Lower lobe of right lung (tissue), 2 donors: ENCODE measurements at regions not wholly inside any gene's neighbourhood (a gene's known extent, or its start where the extent isn't known, plus 50 kb on each side); places are given as distances from the start of the nearest gene placed in this dataset.
"Not testable (repeated sequence)": the region's sequence is repeated elsewhere in the genome, so short reads cannot be mapped to it uniquely, and the experiment has no call there.

ENCODE experiments used
- ATAC-seq, 2 donors: fragments of 200-7000 bp; cut with Tn5 transposase; one replicate each; pipeline ENCODE4 v1.9.1; 2020 to 2022; ENCODE audit warnings: mild to moderate bottlenecking in 2 of 2, moderate library complexity in 2 of 2
- DNase-seq: peaks from one replicate; pipeline ENCODE4 v3.0.0-alpha.2; 2020
- H3K27ac ChIP-seq: fragments of 200-600 bp; one replicate; pipeline ENCODE4 v1.8.0; 2022
- H3K27me3 ChIP-seq: fragments of 200-600 bp; one replicate; pipeline ENCODE4 v1.8.0; 2022; ENCODE audit warnings: low read depth
- H3K36me3 ChIP-seq: fragments of 200-600 bp; one replicate; pipeline ENCODE4 v1.8.0; 2022; ENCODE audit warnings: mild to moderate bottlenecking
- H3K4me1 ChIP-seq: fragments of 200-600 bp; one replicate; pipeline ENCODE4 v1.8.0; 2022
- H3K4me3 ChIP-seq: fragments of 200-600 bp; one replicate; pipeline ENCODE4 v1.8.0; 2022; ENCODE audit warnings: mild to moderate bottlenecking
- H3K9me3 ChIP-seq: fragments of 200-600 bp; one replicate; pipeline ENCODE4 v1.8.0; 2022
- CTCF ChIP-seq: fragments of 200-600 bp; IDR thresholded peaks from one replicate; pipeline ENCODE4 v1.8.0; 2022; ENCODE audit warnings: antibody characterized with exemption, mild to moderate bottlenecking
- intact Hi-C: fragments of 100-400 bp; cut with DNase I; formaldehyde crosslinking; loops from one replicate; pipeline ENCODE4 v1.11.0; 2022
- donor health status: DM: no; HTN: yes; CAD: no; lungs with severe emphysema.

- Histone ChIP-seq H3K27ac (no peak overlapping the region), H3K27me3 (no peaks in the 10 kb centered on the region), H3K4me1 (no peaks in the 10 kb centered on the region), H3K36me3 (no peaks in the 10 kb centered on the region), H3K4me3 (no peak overlapping the region), H3K9me3 (no peaks in the 10 kb centered on the region)
- no peak for TF ChIP-seq CTCF
- intact Hi-C loops: no loop called here
- ATAC-seq: no peak
- no peak for DNase-seq
Measured at GRCh38 chr17:13102477-13102876, 84.7 kb upstream of the ELAC2 start.

- H3K27ac ChIP-seq: no peak overlapping the region
- no peaks in the 10 kb centered on the region for H3K27me3 ChIP-seq
- TF ChIP-seq CTCF: no peak
- no peaks in the 10 kb centered on the region for H3K4me1 ChIP-seq
- no peaks in the 10 kb centered on the region for H3K36me3 ChIP-seq
- DNase-seq (no peak), ATAC-seq (no peak)
- H3K9me3 ChIP-seq: no peaks in the 10 kb centered on the region
- H3K4me3 ChIP-seq: no peak overlapping the region
- intact Hi-C loops: no loop called here
Measured at GRCh38 chr17:13099926-13100325, 82.1 kb upstream of the ELAC2 start.

GRCh38 chr17:13099089-13099735, 81.4 kb upstream of the ELAC2 start:
- Histone ChIP-seq H3K9me3 (no peaks in the 10 kb centered on the region), H3K27ac (no peak overlapping the region), H3K4me3 (no peak overlapping the region), H3K36me3 (no peaks in the 10 kb centered on the region), H3K4me1 (no peaks in the 10 kb centered on the region), H3K27me3 (no peaks in the 10 kb centered on the region)
- no peak for TF ChIP-seq CTCF
- DNase-seq: no peak
- intact Hi-C loops: no loop called here
- no peak for ATAC-seq

GRCh38 chr17:13096291-13096690, 78.5 kb upstream of the ELAC2 start:
- Histone ChIP-seq H3K27ac (no peak overlapping the region), H3K36me3 (no peaks in the 10 kb centered on the region), H3K9me3 (no peaks in the 10 kb centered on the region), H3K27me3 (no peaks in the 10 kb centered on the region), H3K4me1 (no peaks in the 10 kb centered on the region), H3K4me3 (no peak overlapping the region)
- DNase-seq (no peak), ATAC-seq (no peak)
- no peak for TF ChIP-seq CTCF
- intact Hi-C loops: no loop called here

- intact Hi-C loops, H3K4me3 ChIP-seq, ATAC-seq, H3K36me3 ChIP-seq, H3K27me3 ChIP-seq, H3K9me3 ChIP-seq, DNase-seq, H3K4me1 ChIP-seq, H3K27ac ChIP-seq: not testable (repeated sequence)
Measured at GRCh38 chr17:13092010-13092409, 74.2 kb upstream of the ELAC2 start.

- ATAC-seq (no peak), DNase-seq (no peak)
- no peaks in the 10 kb centered on the region for H3K36me3 ChIP-seq
- no peak overlapping the region for H3K27ac ChIP-seq
- intact Hi-C loops: no loop called here
- no peak for TF ChIP-seq CTCF
- no peaks in the 10 kb centered on the region for H3K4me1 ChIP-seq
- H3K9me3 ChIP-seq: no peaks in the 10 kb centered on the region
- no peaks in the 10 kb centered on the region for H3K27me3 ChIP-seq
- no peak overlapping the region for H3K4me3 ChIP-seq
Measured at GRCh38 chr17:13088666-13089065, 70.8 kb upstream of the ELAC2 start.
